Osteoblast (primary cell): ENCODE measurements at regions not wholly inside any gene's neighbourhood (a gene's known extent, or its start where the extent isn't known, plus 50 kb on each side); places are given as distances from the start of the nearest gene placed in this dataset.

ENCODE experiments used
- DNase-seq: peaks from one replicate; pipeline ENCODE4 v3.0.0; 2011; ENCODE audit warnings: low spot score, mixed read lengths; ENCODE audit not compliant: insufficient read length; ENCODE audit errors: missing footprints
- H2AFZ ChIP-seq: 2 replicates; pipeline ENCODE4 v1.6.0; 2011; ENCODE audit warnings: mild to moderate bottlenecking, low read length
- H3K27ac ChIP-seq: 2 replicates; pipeline ENCODE4 v1.5.1; 2011; ENCODE audit warnings: mild to moderate bottlenecking, low read depth, low read length, moderate library complexity
- H3K27me3 ChIP-seq: 2 replicates; pipeline ENCODE4 v1.6.0; 2012; ENCODE audit warnings: mild to moderate bottlenecking, control low read depth, inconsistent platforms, low read length, moderate library complexity; ENCODE audit not compliant: insufficient read depth
- H3K36me3 ChIP-seq: 2 replicates; pipeline ENCODE4 v1.5.1; 2011; ENCODE audit warnings: mild to moderate bottlenecking, low read length, control low read depth, moderate library complexity; ENCODE audit not compliant: insufficient read depth
- H3K4me1 ChIP-seq: 2 replicates; pipeline ENCODE4 v1.5.1; 2011; ENCODE audit warnings: mild to moderate bottlenecking, low read length, control low read depth, moderate library complexity; ENCODE audit not compliant: insufficient read depth
- H3K4me2 ChIP-seq: 2 replicates; pipeline ENCODE4 v1.6.0; 2011; ENCODE audit warnings: mild to moderate bottlenecking, low read length; ENCODE audit not compliant: insufficient read depth
- H3K4me3 ChIP-seq: fragments of 200-600 bp; sonication (generic); 3 replicates; pipeline ENCODE4 v1.5.1; 2012; ENCODE audit warnings: mild to moderate bottlenecking, low read length, inconsistent platforms; ENCODE audit not compliant: insufficient read depth
- H3K79me2 ChIP-seq: 2 replicates; pipeline ENCODE4 v1.6.0; 2012; ENCODE audit warnings: mild to moderate bottlenecking, low read length, control low read depth, inconsistent platforms; ENCODE audit not compliant: insufficient read depth
- H3K9me3 ChIP-seq: 2 replicates; pipeline ENCODE4 v1.5.1; 2011; ENCODE audit warnings: low read depth, low read length, control low read depth
- H4K20me1 ChIP-seq: 2 replicates; pipeline ENCODE4 v1.6.0; 2012; ENCODE audit warnings: mild to moderate bottlenecking, low read length, control low read depth; ENCODE audit not compliant: insufficient read depth
- TF ChIP-seq, protein P1 (sequence below): IDR thresholded peaks from 2 replicates; pipeline ENCODE4 v1.5.1; 2011; ENCODE audit warnings: mild to moderate bottlenecking, low read depth, low read length, moderate library complexity; ENCODE audit errors: extremely low read depth

DNA sequence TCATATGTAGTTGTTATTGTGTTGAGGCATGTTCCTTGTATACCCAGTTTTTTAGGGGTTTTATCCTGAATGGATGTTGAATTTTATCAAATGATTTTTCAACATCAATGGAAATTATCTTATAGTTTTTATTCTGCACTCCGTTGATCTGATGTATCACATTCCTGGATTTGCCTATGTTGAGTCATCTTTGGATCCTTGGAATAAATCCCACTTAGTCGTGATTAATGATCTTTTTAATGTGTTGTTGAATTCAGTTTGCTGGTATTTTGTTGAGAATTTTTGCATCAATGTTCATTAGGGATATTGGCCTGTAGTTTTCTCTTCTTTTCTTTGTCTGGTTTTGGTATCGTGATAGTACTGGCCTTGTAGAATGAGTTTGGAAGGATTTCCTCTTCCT lies 648.6 kb upstream of the GRM3 start:
- peaks cover 7% of the 10 kb centered on the region for H3K9me3 ChIP-seq
- no peak overlapping the region for H3K4me3 ChIP-seq
- no peak for DNase-seq
- H2AFZ ChIP-seq: no peak overlapping the region
- H3K4me1 ChIP-seq: no peaks in the 10 kb centered on the region
- no peak overlapping the region for H3K4me2 ChIP-seq
- H3K27ac ChIP-seq: no peak overlapping the region
- no peaks in the 10 kb centered on the region for H3K79me2 ChIP-seq
- no peaks in the 10 kb centered on the region for H3K27me3 ChIP-seq
- no peaks in the 10 kb centered on the region for H3K36me3 ChIP-seq
- no peaks in the 10 kb centered on the region for H4K20me1 ChIP-seq
- TF ChIP-seq, protein P1, sequence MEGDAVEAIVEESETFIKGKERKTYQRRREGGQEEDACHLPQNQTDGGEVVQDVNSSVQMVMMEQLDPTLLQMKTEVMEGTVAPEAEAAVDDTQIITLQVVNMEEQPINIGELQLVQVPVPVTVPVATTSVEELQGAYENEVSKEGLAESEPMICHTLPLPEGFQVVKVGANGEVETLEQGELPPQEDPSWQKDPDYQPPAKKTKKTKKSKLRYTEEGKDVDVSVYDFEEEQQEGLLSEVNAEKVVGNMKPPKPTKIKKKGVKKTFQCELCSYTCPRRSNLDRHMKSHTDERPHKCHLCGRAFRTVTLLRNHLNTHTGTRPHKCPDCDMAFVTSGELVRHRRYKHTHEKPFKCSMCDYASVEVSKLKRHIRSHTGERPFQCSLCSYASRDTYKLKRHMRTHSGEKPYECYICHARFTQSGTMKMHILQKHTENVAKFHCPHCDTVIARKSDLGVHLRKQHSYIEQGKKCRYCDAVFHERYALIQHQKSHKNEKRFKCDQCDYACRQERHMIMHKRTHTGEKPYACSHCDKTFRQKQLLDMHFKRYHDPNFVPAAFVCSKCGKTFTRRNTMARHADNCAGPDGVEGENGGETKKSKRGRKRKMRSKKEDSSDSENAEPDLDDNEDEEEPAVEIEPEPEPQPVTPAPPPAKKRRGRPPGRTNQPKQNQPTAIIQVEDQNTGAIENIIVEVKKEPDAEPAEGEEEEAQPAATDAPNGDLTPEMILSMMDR: no peak

DNA sequence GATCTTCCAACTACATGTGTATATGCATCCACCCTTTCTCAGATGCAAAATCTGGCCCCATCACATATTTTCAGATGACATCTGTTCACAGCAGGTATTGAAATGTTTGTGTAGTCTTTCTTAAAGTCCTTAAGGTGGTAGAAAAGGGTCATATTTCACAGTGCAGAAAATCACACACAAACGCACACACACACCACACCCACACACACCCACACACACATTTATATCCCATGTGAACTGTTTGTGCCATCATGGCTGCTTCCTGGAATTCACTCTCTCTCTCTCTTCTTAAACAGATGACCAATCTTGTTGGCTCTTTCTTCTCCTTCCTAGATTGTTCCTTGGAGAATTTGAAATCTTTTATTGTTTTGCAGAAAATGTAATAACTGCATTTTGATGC lies 663.0 kb upstream of the GRM3 start:
- H3K27ac ChIP-seq: no peak overlapping the region
- no peak overlapping the region for H3K4me3 ChIP-seq
- H3K4me2 ChIP-seq: no peak overlapping the region
- H3K27me3 ChIP-seq: no peaks in the 10 kb centered on the region
- H3K79me2 ChIP-seq: no peaks in the 10 kb centered on the region
- no peaks in the 10 kb centered on the region for H3K36me3 ChIP-seq
- no peak overlapping the region for H2AFZ ChIP-seq
- no peaks in the 10 kb centered on the region for H4K20me1 ChIP-seq
- no peak for DNase-seq
- TF ChIP-seq, protein P1: no peak
- H3K9me3 ChIP-seq: no peaks in the 10 kb centered on the region
- H3K4me1 ChIP-seq: no peaks in the 10 kb centered on the region

GRCh38 chr7:85974176-85974575 lies 669.5 kb upstream of the GRM3 start:
- no peaks in the 10 kb centered on the region for H3K9me3 ChIP-seq
- no peaks in the 10 kb centered on the region for H3K36me3 ChIP-seq
- TF ChIP-seq, protein P1: no peak
- H3K4me3 ChIP-seq: no peak overlapping the region
- H3K27ac ChIP-seq: no peak overlapping the region
- no peaks in the 10 kb centered on the region for H3K4me1 ChIP-seq
- no peaks in the 10 kb centered on the region for H3K79me2 ChIP-seq
- no peaks in the 10 kb centered on the region for H3K27me3 ChIP-seq
- no peaks in the 10 kb centered on the region for H4K20me1 ChIP-seq
- no peak overlapping the region for H3K4me2 ChIP-seq
- H2AFZ ChIP-seq: no peak overlapping the region
- DNase-seq: no peak

DNA sequence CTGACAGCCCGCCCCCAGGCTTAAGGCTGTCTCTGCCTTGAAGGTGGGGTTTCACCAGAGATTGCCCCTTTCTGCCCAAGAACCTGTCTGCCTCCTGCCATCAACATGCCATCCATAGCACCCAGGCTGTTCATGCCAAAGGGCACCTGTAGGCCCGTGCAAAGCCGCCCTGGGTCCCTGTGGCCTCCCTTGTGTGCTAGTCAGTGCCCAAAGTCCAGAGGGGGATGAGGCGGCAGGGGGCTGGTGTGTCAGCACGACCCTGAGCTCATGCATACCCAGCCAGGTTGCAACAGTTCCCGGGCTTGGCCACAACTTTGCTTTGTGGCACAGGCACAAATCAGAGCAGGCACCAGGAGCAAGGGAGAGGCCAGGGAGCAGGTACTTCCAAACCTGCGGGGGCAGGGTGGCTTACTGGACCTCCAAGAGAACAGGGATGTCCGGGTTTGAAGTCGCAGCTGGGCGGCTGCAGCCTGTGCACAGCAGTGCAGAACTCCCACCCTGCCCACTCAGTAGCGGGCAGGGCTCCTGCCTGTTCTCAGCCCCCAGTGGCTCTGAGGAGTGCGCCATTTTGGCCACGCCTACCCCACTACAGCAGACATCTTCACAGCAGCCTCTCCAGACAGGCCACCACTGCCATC lies 671.1 kb upstream of the GRM3 start:
- Histone ChIP-seq H3K36me3 (no peaks in the 10 kb centered on the region), H4K20me1 (no peaks in the 10 kb centered on the region), H3K4me3 (no peak overlapping the region), H3K4me1 (no peaks in the 10 kb centered on the region), H3K27me3 (no peaks in the 10 kb centered on the region), H3K27ac (no peak overlapping the region), H3K4me2 (no peak overlapping the region), H2AFZ (no peak overlapping the region), H3K79me2 (no peaks in the 10 kb centered on the region), H3K9me3 (no peaks in the 10 kb centered on the region)
- DNase-seq: no peak
- TF ChIP-seq, protein P1: no peak
